Natural killer cell (primary cell): ENCODE measurements at regions not wholly inside any gene's neighbourhood (a gene's known extent, or its start where the extent isn't known, plus 50 kb on each side); places are given as distances from the start of the nearest gene placed in this dataset.

Experiments used
- ATAC-seq, 3 donors: fragments of 150-1000 bp in 2 of 3; fragments of 200-7000 bp in 1 of 3; cut with Tn5 transposase; 1 replicate in 1 of 3; 2 replicates in 2 of 3; pipeline ENCODE4 v1.10.0; 2021; ENCODE audit warnings: mild to moderate bottlenecking in 2 of 3, moderate library complexity in 2 of 3
- DNase-seq, 2 donors: peaks; one replicate each; pipeline versions ENCODE4 v3.0.0 to v3.0.0-alpha.2; 2013 to 2021; ENCODE audit warnings: mixed read lengths in 1 of 2
- H3K27ac ChIP-seq: one replicate; pipeline ENCODE4 v1.5.1; 2013; ENCODE audit warnings: mild to moderate bottlenecking, low read length
- H3K27me3 ChIP-seq: one replicate; pipeline ENCODE4 v1.6.1; 2013; ENCODE audit warnings: low read length; ENCODE audit not compliant: control insufficient read depth, insufficient read depth
- H3K36me3 ChIP-seq: one replicate; pipeline ENCODE4 v1.6.1; 2013; ENCODE audit warnings: low read length; ENCODE audit not compliant: control insufficient read depth, insufficient read depth
- H3K4me1 ChIP-seq: one replicate; pipeline ENCODE4 v1.6.1; 2013; ENCODE audit warnings: low read length; ENCODE audit not compliant: control insufficient read depth, insufficient read depth
- H3K4me3 ChIP-seq: one replicate; pipeline ENCODE4 v1.5.1; 2013; ENCODE audit warnings: low read length
- H3K9me3 ChIP-seq: one replicate; pipeline ENCODE4 v1.6.1; 2013; ENCODE audit warnings: low read length; ENCODE audit not compliant: control insufficient read depth, insufficient read depth
- H3K27ac Mint-ChIP-seq, 2 donors: one replicate each; pipeline ENCODE4 v1.8.0; 2022; ENCODE audit warnings: mild to moderate bottlenecking in 2 of 2, mixed read lengths in 2 of 2, moderate library complexity in 1 of 2
- H3K27me3 Mint-ChIP-seq, 2 donors: one replicate each; pipeline ENCODE4 v1.8.0; 2022; ENCODE audit warnings: low read depth in 2 of 2, mixed read lengths in 2 of 2
- H3K36me3 Mint-ChIP-seq: one replicate; pipeline ENCODE4 v1.8.0; 2022; ENCODE audit warnings: mixed read lengths
- H3K4me1 Mint-ChIP-seq, 2 donors: one replicate each; pipeline ENCODE4 v1.8.0; 2022; ENCODE audit warnings: mixed read lengths in 2 of 2
- H3K4me3 Mint-ChIP-seq: one replicate; pipeline ENCODE4 v1.8.0; 2022; ENCODE audit warnings: mild to moderate bottlenecking, moderate library complexity, mixed read lengths
- H3K9me3 Mint-ChIP-seq, 2 donors: one replicate each; pipeline ENCODE4 v1.8.0; 2022; ENCODE audit warnings: mixed read lengths in 2 of 2
- WGBS: methylation state at CpG from one replicate; pipeline ENCODE4 v1.1.7; 2013; ENCODE audit warnings: missing lambda C conversion rate; ENCODE audit not compliant: insufficient coverage; 5-methylcytosine and 5-hydroxymethylcytosine counted together
- intact Hi-C: fragments of 100-400 bp; cut with micrococcal nuclease; formaldehyde crosslinking; loops from one replicate; pipeline ENCODE4 v1.14.2; 2022
- TF ChIP-seq, protein P1 (sequence below): fragments of 200-600 bp; IDR thresholded peaks from one replicate; pipeline ENCODE4 v1.8.0; 2022; ENCODE audit warnings: antibody characterized with exemption

DNA sequence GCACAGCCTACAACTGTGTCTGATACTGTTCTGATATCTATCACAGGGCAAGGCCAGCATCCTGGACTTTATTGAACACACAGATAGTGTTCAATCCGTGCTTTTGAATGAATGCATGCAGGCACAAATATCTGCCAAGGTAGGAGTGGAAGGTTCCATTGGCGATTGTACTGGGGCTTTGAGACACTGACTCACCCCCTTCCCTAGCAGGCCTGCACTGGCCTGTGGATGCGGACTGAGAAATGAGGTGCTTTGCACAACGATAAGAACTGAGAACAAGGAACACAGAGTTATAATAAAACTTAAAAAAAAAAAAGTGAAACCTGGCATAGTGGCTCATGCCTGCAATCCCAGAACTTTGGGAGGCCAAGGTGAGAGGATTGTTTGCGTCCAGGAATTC is 62.4 kb upstream of the NGF start:
- Mint-ChIP-seq H3K9me3 (no peaks in the 10 kb centered on the region), H3K27me3 (peaks cover 0 to 6% of the 10 kb centered on the region in 2 donors), H3K36me3 (no peaks in the 10 kb centered on the region), H3K27ac (no peak overlapping the region), H3K4me3 (no peak overlapping the region), H3K4me1 (no peaks in the 10 kb centered on the region)
- ATAC-seq (no peak), DNase-seq (no peak)
- Histone ChIP-seq H3K4me1 (no peaks in the 10 kb centered on the region), H3K36me3 (no peaks in the 10 kb centered on the region), H3K9me3 (no peaks in the 10 kb centered on the region), H3K4me3 (no peak overlapping the region), H3K27ac (no peak overlapping the region), H3K27me3 (no peaks in the 10 kb centered on the region)
- 78% methylated on average over 4 of the region's 5 CpGs for WGBS
- TF ChIP-seq, protein P1, sequence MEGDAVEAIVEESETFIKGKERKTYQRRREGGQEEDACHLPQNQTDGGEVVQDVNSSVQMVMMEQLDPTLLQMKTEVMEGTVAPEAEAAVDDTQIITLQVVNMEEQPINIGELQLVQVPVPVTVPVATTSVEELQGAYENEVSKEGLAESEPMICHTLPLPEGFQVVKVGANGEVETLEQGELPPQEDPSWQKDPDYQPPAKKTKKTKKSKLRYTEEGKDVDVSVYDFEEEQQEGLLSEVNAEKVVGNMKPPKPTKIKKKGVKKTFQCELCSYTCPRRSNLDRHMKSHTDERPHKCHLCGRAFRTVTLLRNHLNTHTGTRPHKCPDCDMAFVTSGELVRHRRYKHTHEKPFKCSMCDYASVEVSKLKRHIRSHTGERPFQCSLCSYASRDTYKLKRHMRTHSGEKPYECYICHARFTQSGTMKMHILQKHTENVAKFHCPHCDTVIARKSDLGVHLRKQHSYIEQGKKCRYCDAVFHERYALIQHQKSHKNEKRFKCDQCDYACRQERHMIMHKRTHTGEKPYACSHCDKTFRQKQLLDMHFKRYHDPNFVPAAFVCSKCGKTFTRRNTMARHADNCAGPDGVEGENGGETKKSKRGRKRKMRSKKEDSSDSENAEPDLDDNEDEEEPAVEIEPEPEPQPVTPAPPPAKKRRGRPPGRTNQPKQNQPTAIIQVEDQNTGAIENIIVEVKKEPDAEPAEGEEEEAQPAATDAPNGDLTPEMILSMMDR = no peak
- intact Hi-C loops = no loop called here

DNA sequence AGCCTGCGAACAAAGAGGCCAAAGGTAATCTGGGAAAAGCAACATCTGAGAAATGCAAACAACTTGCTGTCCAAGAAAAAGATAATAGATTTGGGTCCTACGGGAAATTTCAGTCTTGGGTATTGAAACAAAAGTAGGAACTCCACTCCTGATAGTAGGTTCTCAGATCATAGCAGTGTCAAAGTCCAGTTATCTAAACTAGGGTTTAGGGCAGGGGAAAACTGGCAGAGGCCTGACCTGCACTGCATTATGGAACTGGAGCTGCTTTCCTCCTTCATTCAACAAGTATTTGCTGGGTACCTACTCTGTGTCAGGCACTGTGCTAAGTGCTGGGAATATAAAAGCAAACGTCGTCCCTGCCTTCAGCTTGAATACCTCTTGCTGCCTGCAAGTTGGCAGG is 60.7 kb upstream of the NGF start:
- TF ChIP-seq, protein P1 = no peak
- Histone ChIP-seq H3K27me3 (no peaks in the 10 kb centered on the region), H3K4me3 (no peak overlapping the region), H3K9me3 (no peaks in the 10 kb centered on the region), H3K4me1 (no peaks in the 10 kb centered on the region), H3K36me3 (no peaks in the 10 kb centered on the region), H3K27ac (no peak overlapping the region)
- H3K4me1 Mint-ChIP-seq = no peaks in the 10 kb centered on the region
- peaks cover 0 to 3% of the 10 kb centered on the region in 2 donors for H3K27me3 Mint-ChIP-seq
- H3K27ac Mint-ChIP-seq = no peak overlapping the region
- H3K9me3 Mint-ChIP-seq = no peaks in the 10 kb centered on the region
- 92% methylated on average over 4 of the region's 4 CpGs for WGBS
- DNase-seq (no peak), ATAC-seq (no peak)
- no peak overlapping the region for H3K4me3 Mint-ChIP-seq
- intact Hi-C loops = no loop called here
- H3K36me3 Mint-ChIP-seq = no peaks in the 10 kb centered on the region
